GM12878 (cell line): ENCODE measurements at regions not wholly inside any gene's neighbourhood (a gene's known extent, or its start where the extent isn't known, plus 50 kb on each side); places are given as distances from the start of the nearest gene placed in this dataset.

ENCODE experiments used
- ATAC-seq: fragments of 200-7000 bp; cut with Tn5 transposase; 3 replicates; pipeline ENCODE4 v1.9.1; 2020; ENCODE audit warnings: mild to moderate bottlenecking, moderate library complexity
- BruUV-seq: library from RNA; stranded (reverse); fragments of 400-500 nt; replicated peaks from 2 replicates; lab custom pipeline; 2021; lab: Mats Ljungman, UMichigan
- CTCF ChIA-PET: fragments of 300-600 bp; sonication (Branson Sonifier 250); formaldehyde crosslinking; extraction: SDS; loops from one replicate; lab custom pipeline; 2021; ENCODE audit warnings: inconsistent platforms; lab: Yijun Ruan, JAX
- POLR2A ChIA-PET: fragments of 350-600 bp; formaldehyde crosslinking; extraction: SDS; loops from one replicate; lab custom pipeline; 2021; ENCODE audit warnings: inconsistent platforms; lab: Charles Lee
- RAD21 ChIA-PET: fragments of 300-600 bp; sonication (Branson Sonifier 250); formaldehyde crosslinking; loops from one replicate; lab custom pipeline; 2023; ENCODE audit warnings: antibody characterized with exemption; ENCODE audit not compliant: unreplicated experiment; lab: Charles Lee
- SMC1A ChIA-PET: fragments of 300-600 bp; sonication (Branson Sonifier 250); formaldehyde crosslinking; loops from one replicate; lab custom pipeline; 2023; ENCODE audit not compliant: unreplicated experiment, uncharacterized antibody; lab: Charles Lee
- DNase-seq: peaks from one replicate; pipeline ENCODE4 v3.0.0-alpha.2; 2011; ENCODE audit warnings: low read depth, low spot score
- FAIRE-seq: peaks from 3 replicates; lab custom pipeline; 2011; peaks lifted over from hg19 to GRCh38; lab: Jason Lieb, UNC
- H2AFZ ChIP-seq: 2 replicates; pipeline ENCODE4 v1.6.0; 2011; ENCODE audit warnings: low read depth, low read length, control low read depth; ENCODE audit not compliant: control insufficient read depth
- H3K27ac ChIP-seq: 2 replicates; pipeline ENCODE4 v1.5.1; 2011; ENCODE audit warnings: control low read depth; ENCODE audit not compliant: control insufficient read depth, insufficient read depth
- H3K27me3 ChIP-seq, 2 experiments: replicated peaks in 1 of 2; 2 replicates each; pipeline versions ENCODE4 v1.6.0 to v1.6.1; 2011; ENCODE audit warnings: low read length in 1 of 2; ENCODE audit not compliant: control insufficient read depth in 2 of 2, insufficient read depth in 2 of 2
- H3K36me3 ChIP-seq, 2 experiments: 2 replicates each; pipeline ENCODE4 v1.5.1; 2011; ENCODE audit warnings: low read length in 1 of 2; ENCODE audit not compliant: control insufficient read depth in 2 of 2, insufficient read depth in 2 of 2
- H3K4me1 ChIP-seq: 2 replicates; pipeline ENCODE4 v1.6.1; 2011; ENCODE audit warnings: mild to moderate bottlenecking, low read length, moderate library complexity, mixed read lengths; ENCODE audit not compliant: control insufficient read depth, insufficient read depth
- H3K4me2 ChIP-seq: 2 replicates; pipeline ENCODE4 v1.6.0; 2011; ENCODE audit warnings: control low read depth; ENCODE audit not compliant: control insufficient read depth, insufficient read depth
- H3K4me3 ChIP-seq: fragments of 200-600 bp; sonication (generic); 2 replicates; pipeline ENCODE4 v1.5.1; 2016
- H3K79me2 ChIP-seq: 2 replicates; pipeline ENCODE4 v1.6.0; 2011; ENCODE audit warnings: low read length; ENCODE audit not compliant: control insufficient read depth, insufficient read depth
- H3K9ac ChIP-seq: 2 replicates; pipeline ENCODE4 v1.8.0; 2011; ENCODE audit warnings: low read length, control low read depth, mixed read lengths; ENCODE audit not compliant: control insufficient read depth, insufficient read depth
- H3K9me3 ChIP-seq: replicated peaks from 3 replicates; pipeline ENCODE4 v1.5.1; 2011; ENCODE audit warnings: mild to moderate bottlenecking, low read length; ENCODE audit not compliant: control insufficient read depth, insufficient read depth
- H4K20me1 ChIP-seq: 2 replicates; pipeline ENCODE4 v1.6.0; 2011; ENCODE audit not compliant: control insufficient read depth, insufficient read depth
- BACH1 ChIP-seq: fragments of 450-650 bp; IDR thresholded peaks from 2 replicates; pipeline ENCODE4 v1.6.1; 2017; ENCODE audit warnings: mild to moderate bottlenecking, borderline replicate concordance
- CBX5 ChIP-seq: sonication (generic); IDR thresholded peaks from 2 replicates; pipeline ENCODE4 v1.6.1; 2016; ENCODE audit warnings: low read depth, moderate library complexity, mild to moderate bottlenecking, inconsistent platforms
- CREB1 ChIP-seq: IDR thresholded peaks from 2 replicates; pipeline ENCODE4 v1.6.1; 2012; ENCODE audit warnings: low read depth, mild to moderate bottlenecking, inconsistent platforms
- E4F1 ChIP-seq: fragments of 450-650 bp; IDR thresholded peaks from 2 replicates; pipeline ENCODE4 v1.6.1; 2018; ENCODE audit warnings: borderline replicate concordance, mild to moderate bottlenecking; ENCODE audit not compliant: partially characterized antibody
- IKZF1 ChIP-seq: fragments of 450-650 bp; conservative IDR thresholded peaks from 2 replicates; pipeline ENCODE4 v1.6.1; 2017; ENCODE audit warnings: antibody characterized with exemption, mild to moderate bottlenecking
- MXI1 ChIP-seq: fragments of 150-350 bp; IDR thresholded peaks from 2 replicates; pipeline ENCODE4 v1.6.1; 2011; ENCODE audit warnings: low read depth, mild to moderate bottlenecking, inconsistent platforms, low read length, improper control_type of control experiment
- SREBF1 ChIP-seq: IDR thresholded peaks from 2 replicates; pipeline ENCODE4 v1.6.1; 2012; ENCODE audit warnings: mild to moderate bottlenecking, low read length
- ZNF687 ChIP-seq: fragments of 450-650 bp; IDR thresholded peaks from 2 replicates; pipeline ENCODE4 v1.6.1; 2017; ENCODE audit warnings: mild to moderate bottlenecking, moderate library complexity
- ZSCAN29 ChIP-seq: fragments of 450-650 bp; IDR thresholded peaks from 2 replicates; pipeline ENCODE4 v1.6.1; 2017; ENCODE audit warnings: mild to moderate bottlenecking, moderate library complexity
- ZZZ3 ChIP-seq: IDR thresholded peaks from 2 replicates; pipeline ENCODE4 v1.6.1; 2011; ENCODE audit warnings: low read depth; ENCODE audit not compliant: control insufficient read depth, insufficient read length
- in situ Hi-C: fragments of 300-500 bp; cut with MboI; formaldehyde crosslinking; loops from 9 replicates; pipeline ENCODE4 v1.14.3; 2018; ENCODE audit warnings: mixed read lengths
- intact Hi-C: fragments of 100-400 bp; cut with micrococcal nuclease; formaldehyde crosslinking; loops from one replicate; pipeline ENCODE4 v1.14.2; 2022; ENCODE audit not compliant: unreplicated experiment

DNA sequence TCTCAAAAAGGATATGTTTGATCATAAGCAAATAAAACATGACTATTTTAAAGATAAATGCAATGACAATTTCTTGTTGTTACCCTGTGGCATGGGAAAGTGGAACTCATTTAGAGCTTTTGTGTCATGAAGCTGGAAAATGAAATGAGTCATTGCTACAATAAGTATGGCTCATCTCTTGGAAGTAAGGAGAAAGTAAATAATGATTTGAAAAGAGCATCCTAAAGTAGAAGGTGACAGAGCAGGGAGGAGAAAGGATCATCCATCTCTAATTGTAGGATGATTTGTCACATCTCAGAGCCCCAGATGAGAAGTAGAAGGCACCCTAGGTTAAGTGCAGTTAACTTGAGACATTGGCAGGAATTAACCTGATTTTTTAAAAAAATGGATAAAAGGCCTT lies 200.5 kb downstream of the CPS1 start:
- H3K4me1 ChIP-seq = no peaks in the 10 kb centered on the region
- H3K79me2 ChIP-seq = no peaks in the 10 kb centered on the region
- H4K20me1 ChIP-seq = no peaks in the 10 kb centered on the region
- no peaks in the 10 kb centered on the region for H3K9me3 ChIP-seq
- DNase-seq = no peak
- in situ Hi-C loops (no loop called here), intact Hi-C loops (no loop called here)
- no peak overlapping the region for H3K4me3 ChIP-seq
- H3K27me3 ChIP-seq = no peaks in the 10 kb centered on the region
- no TSS peak for BruUV-seq
- no peak overlapping the region for H3K4me2 ChIP-seq
- TF ChIP-seq CBX5 (no peak), ZSCAN29 (no peak), CREB1 (no peak), BACH1 (no peak), SREBF1 (no peak), MXI1 (no peak), E4F1 (no peak), IKZF1 (no peak), ZNF687 (no peak), ZZZ3 (no peak)
- H3K36me3 ChIP-seq = no peaks in the 10 kb centered on the region
- no peak for FAIRE-seq
- ChIA-PET POLR2A (no interaction called here), CTCF (interaction anchor here (1.2 kb wide), 1 partner anchor 75 kb away, joined by 3 read pairs; no protein-coding TSS in a partner anchor), RAD21 (no interaction called here), SMC1A (no interaction called here)
- no peak overlapping the region for H2AFZ ChIP-seq
- no peak for ATAC-seq
- no peak overlapping the region for H3K27ac ChIP-seq
- H3K9ac ChIP-seq = no peak overlapping the region
